ENCODE measurements at regions not wholly inside any gene's neighbourhood (a gene's known extent, or its start where the extent isn't known, plus 50 kb on each side); places are given as distances from the start of the nearest gene placed in this dataset.

- DNase-seq (ENCODE audit: low read depth): no peak
- in situ Hi-C loops (cut with HindIII; ENCODE audit: low pct_unique_long_range_greater_than_20kb, low sequenced_read_pairs): no loop called here
These were observed 307.7 kb upstream of the ADAMTS16 start for GRCh38 chr5:4832471-4832870.

GRCh38 chr5:4833104-4833738, 306.9 kb upstream of the ADAMTS16 start:
- in situ Hi-C loops (cut with HindIII; ENCODE audit: low pct_unique_long_range_greater_than_20kb, low sequenced_read_pairs): no loop called here
- no peak for DNase-seq (ENCODE audit: low read depth)

- in situ Hi-C loops (cut with HindIII; ENCODE audit: low pct_unique_long_range_greater_than_20kb, low sequenced_read_pairs): no loop called here
- DNase-seq (ENCODE audit: low read depth): no peak
These were observed 302.6 kb upstream of the ADAMTS16 start for GRCh38 chr5:4837489-4838058.

- DNase-seq (ENCODE audit: low read depth): no peak
- in situ Hi-C loops (cut with HindIII; ENCODE audit: low pct_unique_long_range_greater_than_20kb, low sequenced_read_pairs): no loop called here
These were observed 294.9 kb upstream of the ADAMTS16 start for GRCh38 chr5:4845221-4845620.

GRCh38 chr5:4847766-4848165, 292.4 kb upstream of the ADAMTS16 start:
- in situ Hi-C loops (cut with HindIII; ENCODE audit: low pct_unique_long_range_greater_than_20kb, low sequenced_read_pairs): no loop called here
- DNase-seq (ENCODE audit: low read depth): no peak

GRCh38 chr5:4855036-4855435, 285.1 kb upstream of the ADAMTS16 start:
- no peak for DNase-seq (ENCODE audit: low read depth)
- in situ Hi-C loops (cut with HindIII; ENCODE audit: low pct_unique_long_range_greater_than_20kb, low sequenced_read_pairs): no loop called here

GRCh38 chr5:4855880-4856279, 284.2 kb upstream of the ADAMTS16 start:
- in situ Hi-C loops (cut with HindIII; ENCODE audit: low pct_unique_long_range_greater_than_20kb, low sequenced_read_pairs): no loop called here
- DNase-seq (ENCODE audit: low read depth): no peak

- no peak for DNase-seq (ENCODE audit: low read depth)
- in situ Hi-C loops (cut with HindIII; ENCODE audit: low pct_unique_long_range_greater_than_20kb, low sequenced_read_pairs): no loop called here
These were observed 282.4 kb upstream of the ADAMTS16 start for GRCh38 chr5:4857761-4858160.

GRCh38 chr5:4859500-4860235, 280.5 kb upstream of the ADAMTS16 start:
- DNase-seq (ENCODE audit: low read depth): no peak
- in situ Hi-C loops (cut with HindIII; ENCODE audit: low pct_unique_long_range_greater_than_20kb, low sequenced_read_pairs): no loop called here

GRCh38 chr5:4860631-4861030, 279.5 kb upstream of the ADAMTS16 start:
- in situ Hi-C loops (cut with HindIII; ENCODE audit: low pct_unique_long_range_greater_than_20kb, low sequenced_read_pairs): no loop called here
- no peak for DNase-seq (ENCODE audit: low read depth)

- DNase-seq (ENCODE audit: low read depth): peak; percentile 29
- in situ Hi-C loops (cut with HindIII; ENCODE audit: low pct_unique_long_range_greater_than_20kb, low sequenced_read_pairs): no loop called here
These were observed 277.6 kb upstream of the ADAMTS16 start for GRCh38 chr5:4862500-4862899.

- DNase-seq (ENCODE audit: low read depth): no peak
- in situ Hi-C loops (cut with HindIII; ENCODE audit: low pct_unique_long_range_greater_than_20kb, low sequenced_read_pairs): no loop called here
These were observed 273.9 kb upstream of the ADAMTS16 start for GRCh38 chr5:4866131-4866659.

GRCh38 chr5:4866817-4867216, 273.3 kb upstream of the ADAMTS16 start:
- in situ Hi-C loops (cut with HindIII; ENCODE audit: low pct_unique_long_range_greater_than_20kb, low sequenced_read_pairs): no loop called here
- no peak for DNase-seq (ENCODE audit: low read depth)

- in situ Hi-C loops (cut with HindIII; ENCODE audit: low pct_unique_long_range_greater_than_20kb, low sequenced_read_pairs): no loop called here
- DNase-seq (ENCODE audit: low read depth): peak; percentile 46
These were observed 271.9 kb upstream of the ADAMTS16 start for GRCh38 chr5:4868140-4868735.

GRCh38 chr5:4873652-4874051, 266.5 kb upstream of the ADAMTS16 start:
- DNase-seq (ENCODE audit: low read depth): no peak

GRCh38 chr5:4874097-4874496, 266.0 kb upstream of the ADAMTS16 start:
- no peak for DNase-seq (ENCODE audit: low read depth)
- in situ Hi-C loops (cut with HindIII; ENCODE audit: low pct_unique_long_range_greater_than_20kb, low sequenced_read_pairs): loop anchor here (10.0 kb wide), 1 partner anchor 551 kb away; the partner anchor contains the start of gene ICE1

More at GRCh38 chr5:4873652-4874051, 266.5 kb upstream of the ADAMTS16 start:
- in situ Hi-C loops (cut with HindIII; ENCODE audit: low pct_unique_long_range_greater_than_20kb, low sequenced_read_pairs): loop anchor here (10.0 kb wide), 1 partner anchor 551 kb away; the partner anchor contains the start of gene ICE1

- in situ Hi-C loops (cut with HindIII; ENCODE audit: low pct_unique_long_range_greater_than_20kb, low sequenced_read_pairs): loop anchor here (10.0 kb wide), 1 partner anchor 549 kb away; the partner anchor contains the start of gene ICE1
- no peak for DNase-seq (ENCODE audit: low read depth)
These were observed 264.2 kb upstream of the ADAMTS16 start for GRCh38 chr5:4875942-4876341.

GRCh38 chr5:4876804-4877203, 263.3 kb upstream of the ADAMTS16 start:
- DNase-seq (ENCODE audit: low read depth): no peak
- in situ Hi-C loops (cut with HindIII; ENCODE audit: low pct_unique_long_range_greater_than_20kb, low sequenced_read_pairs): loop anchor here (10.0 kb wide), 1 partner anchor 548 kb away; the partner anchor contains the start of gene ICE1

GRCh38 chr5:4877579-4877978, 262.6 kb upstream of the ADAMTS16 start:
- in situ Hi-C loops (cut with HindIII; ENCODE audit: low pct_unique_long_range_greater_than_20kb, low sequenced_read_pairs): loop anchor here (10.0 kb wide), 1 partner anchor 547 kb away; the partner anchor contains the start of gene ICE1
- no peak for DNase-seq (ENCODE audit: low read depth)
